Fibroblast of peridontal ligament (primary cell): ENCODE measurements at regions not wholly inside any gene's neighbourhood (a gene's known extent, or its start where the extent isn't known, plus 50 kb on each side); places are given as distances from the start of the nearest gene placed in this dataset.
"Not testable (repeated sequence)": the region's sequence is repeated elsewhere in the genome, so short reads cannot be mapped to it uniquely, and the experiment has no call there.

Experiments
- DNase-seq: peaks from one replicate; pipeline ENCODE4 v3.0.0-alpha.2; 2010; ENCODE audit errors: extremely low read depth

DNA sequence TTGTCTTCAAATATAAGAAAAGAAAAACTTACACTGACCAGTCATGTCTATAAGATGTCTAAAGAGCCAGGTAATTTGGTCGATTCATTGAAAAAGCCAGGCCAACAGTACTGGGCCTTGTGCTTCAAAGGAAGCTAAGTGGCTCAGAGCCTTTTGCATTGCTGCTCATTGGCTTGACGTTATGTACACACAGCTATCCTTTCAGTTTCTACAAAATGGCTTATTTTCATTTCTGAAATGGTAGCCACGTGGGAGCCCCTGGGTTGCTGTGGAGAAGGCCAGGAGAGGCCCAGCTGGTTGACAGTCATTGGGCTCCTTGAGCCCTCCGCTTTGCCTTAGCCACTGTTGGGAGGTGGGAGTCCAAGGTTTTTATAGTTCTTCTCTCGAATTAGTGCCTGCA is 199.1 kb upstream of the CXorf66 start:
- no peak for DNase-seq

DNA sequence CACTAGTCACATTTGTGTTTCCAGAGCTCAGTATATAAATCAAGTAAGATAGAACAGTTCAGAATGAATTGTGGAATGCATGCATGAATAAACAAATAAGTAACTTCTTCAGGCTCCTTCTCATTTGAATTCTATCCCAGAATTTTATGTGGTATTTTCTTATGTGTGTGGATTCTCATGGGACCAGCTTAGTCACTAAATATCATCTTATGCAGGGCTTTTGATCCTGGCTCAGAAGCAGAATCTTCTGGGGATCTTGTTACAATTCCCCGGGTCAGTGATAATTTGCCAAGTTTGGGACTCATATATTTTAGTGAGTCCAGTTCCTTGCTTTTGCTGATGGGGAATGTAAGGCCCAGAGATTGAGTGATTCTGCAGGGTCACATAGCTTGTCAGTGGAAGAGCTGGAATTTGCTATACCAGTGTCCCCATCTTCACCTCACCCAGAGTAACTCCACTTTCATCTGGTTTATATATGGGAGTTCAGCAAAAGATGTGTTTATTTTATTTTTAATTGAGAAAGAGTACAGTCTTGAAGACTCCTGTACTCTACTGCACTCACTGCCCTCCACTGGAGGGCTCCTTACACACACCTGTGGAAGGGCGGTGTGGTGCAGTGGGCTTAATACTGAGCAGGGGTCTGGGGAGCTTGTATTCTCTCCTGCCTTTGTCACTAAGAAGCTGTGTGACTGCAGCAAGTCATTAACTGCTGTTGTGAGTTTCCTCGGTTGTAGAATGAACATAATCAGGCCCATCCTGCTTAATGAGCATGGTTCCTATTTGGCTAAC is 198.2 kb upstream of the CXorf66 start:
- DNase-seq = peak; percentile 43

DNA sequence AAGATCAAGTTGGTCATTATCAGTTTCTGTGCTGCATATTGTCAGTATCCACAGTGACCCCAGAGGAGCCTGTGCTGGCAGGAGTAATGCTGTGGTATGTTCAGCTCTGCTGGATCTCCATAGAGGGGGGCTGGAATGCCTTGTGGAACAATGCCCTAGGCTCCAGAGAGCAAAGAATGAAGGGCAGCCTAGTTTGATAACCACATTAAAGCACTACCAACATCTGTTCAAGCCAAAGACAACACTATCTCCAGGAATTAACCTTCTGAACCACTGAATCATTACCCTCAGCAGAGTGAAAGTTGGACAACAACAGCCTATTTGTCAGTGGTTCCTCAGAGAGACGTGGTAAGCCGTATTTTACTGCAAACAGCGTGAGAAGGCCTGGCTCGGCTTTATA is 192.3 kb upstream of the CXorf66 start:
- DNase-seq = peak; percentile 51

DNA sequence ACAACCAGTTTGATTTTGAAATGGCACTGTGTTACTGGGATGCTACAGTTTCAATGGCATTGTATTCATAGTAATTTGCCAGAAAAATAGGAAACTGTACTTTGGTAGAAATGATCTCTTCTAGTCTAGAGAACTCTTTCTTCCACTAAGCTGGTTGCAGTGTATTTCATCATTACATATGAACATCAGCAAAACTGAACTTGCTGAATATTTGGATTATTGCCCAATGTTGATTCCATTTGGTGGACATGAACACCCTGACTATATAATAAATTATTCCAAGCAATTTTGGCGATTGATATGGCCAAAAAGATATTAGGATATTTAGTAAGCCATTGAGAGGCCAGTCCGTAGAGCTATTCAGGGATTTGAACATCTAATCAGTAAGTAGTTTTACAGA is 191.8 kb upstream of the CXorf66 start:
- no peak for DNase-seq

DNA sequence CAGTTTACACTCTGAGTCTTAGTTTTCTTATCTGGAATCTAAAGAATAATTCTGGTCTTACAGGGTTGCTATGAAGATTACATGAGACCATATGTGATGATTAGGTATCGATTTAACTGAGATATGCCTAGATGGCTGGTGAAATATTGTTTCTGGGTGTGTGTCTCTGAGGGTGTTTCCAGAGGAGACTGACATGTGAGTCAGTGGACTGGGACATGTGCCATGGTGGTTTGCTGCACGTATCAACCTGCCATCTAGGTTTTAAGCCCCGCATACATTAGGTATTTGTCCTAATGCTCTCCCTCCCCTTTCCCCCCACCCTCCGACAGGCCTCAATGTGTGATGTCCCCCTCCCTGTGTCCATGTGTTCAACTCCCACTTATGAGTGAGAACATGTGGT is 186.0 kb upstream of the CXorf66 start:
- DNase-seq = no peak

DNA sequence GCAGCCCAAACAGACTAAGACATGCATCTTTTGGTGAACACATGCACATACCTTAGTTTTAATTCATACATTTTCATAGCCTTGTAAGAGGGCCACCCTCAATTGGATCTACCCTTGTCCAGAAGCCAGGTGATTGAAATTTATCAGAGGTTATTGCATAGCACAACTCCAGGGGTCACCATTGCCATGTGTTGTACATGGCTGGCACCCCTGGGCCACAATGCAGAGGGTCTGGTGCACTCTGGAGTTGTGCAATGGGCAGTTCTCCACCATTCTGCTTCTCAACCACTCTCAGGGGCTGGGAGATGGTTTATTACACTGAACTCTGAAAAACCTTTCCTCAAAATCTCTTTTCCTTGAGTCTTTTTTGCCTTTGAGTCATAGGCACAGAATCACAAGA is 184.4 kb upstream of the CXorf66 start:
- no peak for DNase-seq

DNA sequence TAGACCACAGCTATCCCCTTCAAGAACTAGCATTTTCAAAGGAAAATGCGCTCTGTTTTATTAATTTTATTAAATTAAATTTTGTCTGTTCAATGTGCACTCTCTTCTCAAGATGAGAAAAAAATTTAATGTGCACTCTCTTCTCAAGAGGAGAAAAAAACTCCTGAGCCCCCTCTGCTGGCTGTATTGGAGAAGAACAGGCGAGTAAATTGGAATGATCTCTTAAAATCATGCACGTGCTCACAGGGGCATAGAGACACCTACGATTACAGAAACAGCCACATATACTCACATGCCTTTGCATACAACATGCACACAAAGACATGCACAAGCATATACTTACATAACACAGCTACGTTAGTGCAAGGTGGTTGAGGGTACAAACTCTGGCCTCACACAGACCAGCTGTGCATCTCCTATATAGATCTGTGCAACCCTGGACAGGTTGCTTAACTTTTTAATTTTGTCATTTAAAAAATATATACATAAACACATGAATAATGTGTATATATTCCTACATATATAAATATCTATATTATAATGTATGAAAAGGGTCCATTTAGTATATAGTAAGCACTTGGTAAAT is 176.2 kb upstream of the CXorf66 start:
- peak; percentile 21 for DNase-seq

DNA sequence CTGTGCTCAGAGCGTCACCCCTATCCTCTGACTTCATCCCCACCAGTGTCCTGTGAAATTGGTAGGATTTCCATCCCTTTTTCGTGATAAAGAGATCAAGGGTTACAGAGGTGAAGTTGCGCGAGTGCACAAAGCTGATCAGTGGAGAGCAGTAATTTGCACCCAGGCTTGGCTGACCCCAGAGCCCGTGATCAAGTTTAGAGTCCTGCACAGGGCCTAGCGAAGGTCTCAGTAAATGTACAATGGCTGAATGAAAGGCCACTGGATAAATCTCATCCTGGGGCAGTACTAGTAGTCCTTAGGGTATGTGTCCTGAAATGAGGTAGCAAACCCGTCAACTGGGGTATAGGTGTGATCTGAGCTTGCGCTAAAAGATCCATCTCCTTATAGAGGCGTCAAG is 173.2 kb upstream of the CXorf66 start:
- not testable (repeated sequence) for DNase-seq

DNA sequence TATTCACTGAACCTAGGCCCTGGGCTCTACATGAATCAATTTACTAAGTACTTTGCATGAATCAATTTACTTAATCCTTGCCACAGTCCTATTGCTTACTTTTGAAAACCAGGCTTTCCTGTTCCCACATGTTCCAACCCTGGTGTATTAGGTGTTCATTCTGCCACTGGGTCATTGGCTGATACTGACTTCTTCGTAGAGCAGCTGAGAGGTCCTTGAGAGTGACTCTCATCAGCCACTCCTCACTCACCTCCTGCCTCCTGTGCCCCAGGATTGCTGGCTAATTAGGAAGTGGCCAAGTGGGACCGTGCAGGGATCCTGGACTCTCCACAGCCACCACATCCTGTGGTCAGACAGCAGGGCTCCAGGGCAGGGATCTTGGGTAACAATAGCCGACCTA is 172.7 kb upstream of the CXorf66 start:
- DNase-seq = not testable (repeated sequence)

DNA sequence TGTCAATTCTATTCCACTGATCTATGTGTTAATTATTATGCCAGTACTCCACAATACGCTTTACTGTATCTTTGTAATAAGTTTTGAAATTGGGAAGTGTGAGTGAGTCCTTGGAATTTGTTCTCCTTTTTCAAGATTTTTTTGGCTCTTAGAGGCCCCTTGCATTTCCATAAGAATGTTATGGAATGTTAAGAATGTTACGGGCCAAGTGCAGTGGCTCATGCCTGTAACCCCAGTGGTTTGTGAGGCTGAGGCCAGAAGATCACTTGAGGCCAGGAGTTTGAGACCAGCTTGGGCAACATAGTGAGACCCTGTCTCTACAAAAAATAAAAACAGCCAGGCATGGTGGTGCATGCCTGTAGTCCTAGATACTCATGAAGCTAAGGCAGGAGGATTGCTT is 167.6 kb upstream of the CXorf66 start:
- DNase-seq = no peak

DNA sequence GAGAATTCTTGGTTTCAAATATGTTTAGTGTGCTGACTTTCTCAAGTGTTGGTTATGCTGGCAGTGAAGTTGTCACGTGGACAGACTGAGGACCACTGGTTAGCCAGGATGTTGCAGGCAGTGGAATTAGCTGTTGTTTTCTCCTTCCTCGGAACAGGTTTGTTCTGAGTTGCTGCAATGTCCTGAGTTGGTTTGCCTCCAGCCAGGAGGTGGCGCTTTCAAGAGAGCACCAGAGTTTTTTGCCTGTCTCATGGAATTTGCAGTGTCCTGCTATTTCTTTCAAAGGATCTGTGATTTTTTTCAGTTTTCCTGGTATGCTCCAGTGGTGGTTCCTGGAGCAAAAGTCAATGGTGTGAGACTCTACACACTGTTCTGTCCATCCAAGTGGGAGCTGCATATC is 158.1 kb upstream of the CXorf66 start:
- no peak for DNase-seq

DNA sequence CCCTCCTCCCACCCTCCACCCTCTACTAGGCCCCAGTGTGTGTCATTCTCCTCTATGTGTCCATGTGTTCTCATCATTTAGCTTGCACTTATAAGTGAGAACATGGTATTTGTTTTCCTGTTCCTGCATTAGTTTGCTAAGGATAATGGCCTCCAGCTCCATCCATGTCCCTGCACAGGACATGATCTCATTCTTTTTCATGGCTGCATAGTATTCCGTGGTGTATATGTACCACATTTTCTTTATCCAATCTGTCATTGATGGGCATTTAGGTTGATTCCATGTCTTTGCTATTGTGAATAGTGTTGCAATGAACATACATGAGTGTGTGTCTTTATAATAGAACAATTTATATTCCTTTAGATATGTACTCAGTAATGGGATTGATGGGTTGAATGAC is 148.7 kb upstream of the CXorf66 start:
- not testable (repeated sequence) for DNase-seq

DNA sequence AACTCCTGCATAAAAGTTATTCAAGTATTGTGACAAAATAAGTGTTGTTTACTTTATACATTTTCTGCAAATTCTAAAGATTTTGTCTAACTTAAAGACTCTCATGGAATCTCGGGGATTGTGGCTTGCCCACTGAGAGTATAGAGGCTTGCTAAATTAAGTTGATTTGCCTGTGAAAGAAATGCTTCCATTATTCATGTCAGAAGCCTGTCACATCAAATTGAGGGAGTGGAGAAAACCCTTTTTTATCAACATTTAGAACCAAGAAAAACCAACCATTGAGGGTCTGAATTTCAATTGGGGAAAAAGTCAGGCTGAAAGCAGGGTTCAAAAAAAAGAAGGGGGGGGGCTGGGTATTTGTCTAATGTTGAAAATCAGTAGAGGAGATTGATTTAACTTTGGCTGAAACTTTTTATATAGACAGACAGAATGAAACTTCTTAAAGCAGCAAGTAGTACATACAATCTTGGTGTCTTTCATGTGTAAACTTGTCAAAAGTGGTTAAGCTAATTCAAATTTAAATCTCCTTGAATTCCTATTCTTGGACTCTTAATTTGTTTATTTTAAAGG is 144.8 kb upstream of the CXorf66 start:
- DNase-seq = no peak

DNA sequence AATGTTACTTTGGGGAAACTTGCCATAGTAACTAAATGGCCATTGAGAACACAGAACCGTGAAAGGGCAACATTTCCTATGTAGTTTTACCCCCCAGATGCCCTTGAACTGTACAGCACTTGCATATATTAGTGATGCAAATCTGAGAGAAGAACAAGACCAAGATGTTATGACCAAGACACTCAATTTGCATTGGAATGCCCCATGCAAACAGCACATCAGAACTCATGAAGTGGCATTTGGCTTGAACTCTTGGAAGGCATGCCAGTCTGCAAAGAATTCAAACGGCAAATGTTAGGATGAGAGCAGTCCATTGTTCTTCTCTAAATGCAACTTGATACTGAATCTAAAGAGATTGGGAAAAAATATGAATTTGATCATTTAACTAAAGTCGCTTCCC is 139.4 kb upstream of the CXorf66 start:
- no peak for DNase-seq

DNA sequence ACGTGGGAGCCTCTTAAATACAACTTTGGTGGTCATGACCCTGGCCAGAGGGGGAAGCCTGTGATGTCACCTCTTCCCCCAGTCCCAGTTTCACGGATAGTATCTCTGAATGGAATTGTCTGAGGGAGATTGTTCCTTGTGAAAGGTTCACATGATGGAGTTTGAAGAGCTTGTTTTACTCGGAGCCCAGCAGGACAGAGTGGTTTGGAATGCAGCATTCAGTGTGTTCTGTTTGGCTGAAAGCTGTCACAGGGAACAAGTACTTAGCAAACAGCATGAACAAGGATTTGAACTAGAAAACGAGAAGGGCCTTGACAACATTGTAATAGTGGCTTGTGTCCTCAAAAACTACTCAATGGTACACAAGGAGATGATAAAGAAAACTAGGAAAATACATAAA is 133.9 kb upstream of the CXorf66 start:
- DNase-seq = no peak

DNA sequence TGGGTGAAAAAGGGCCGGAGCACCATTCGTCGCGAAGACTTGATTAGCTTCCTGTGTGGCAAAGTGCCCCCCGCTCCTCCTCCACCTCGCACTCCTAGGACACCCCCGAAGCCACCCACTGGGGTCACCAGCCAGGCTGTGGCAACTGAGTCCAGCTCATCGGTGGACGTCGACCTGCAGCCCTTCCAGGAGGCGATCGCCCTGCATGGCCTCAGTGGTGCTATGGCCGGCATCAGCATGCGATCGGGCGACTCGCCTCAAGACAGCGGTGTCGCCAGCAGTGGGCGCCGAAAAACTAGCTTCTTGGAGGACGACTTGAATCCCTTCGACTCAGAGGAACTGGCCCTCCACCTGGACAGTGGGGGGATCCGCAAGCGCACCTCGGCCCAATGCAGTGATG is 126.8 kb upstream of the CXorf66 start:
- DNase-seq = no peak

DNA sequence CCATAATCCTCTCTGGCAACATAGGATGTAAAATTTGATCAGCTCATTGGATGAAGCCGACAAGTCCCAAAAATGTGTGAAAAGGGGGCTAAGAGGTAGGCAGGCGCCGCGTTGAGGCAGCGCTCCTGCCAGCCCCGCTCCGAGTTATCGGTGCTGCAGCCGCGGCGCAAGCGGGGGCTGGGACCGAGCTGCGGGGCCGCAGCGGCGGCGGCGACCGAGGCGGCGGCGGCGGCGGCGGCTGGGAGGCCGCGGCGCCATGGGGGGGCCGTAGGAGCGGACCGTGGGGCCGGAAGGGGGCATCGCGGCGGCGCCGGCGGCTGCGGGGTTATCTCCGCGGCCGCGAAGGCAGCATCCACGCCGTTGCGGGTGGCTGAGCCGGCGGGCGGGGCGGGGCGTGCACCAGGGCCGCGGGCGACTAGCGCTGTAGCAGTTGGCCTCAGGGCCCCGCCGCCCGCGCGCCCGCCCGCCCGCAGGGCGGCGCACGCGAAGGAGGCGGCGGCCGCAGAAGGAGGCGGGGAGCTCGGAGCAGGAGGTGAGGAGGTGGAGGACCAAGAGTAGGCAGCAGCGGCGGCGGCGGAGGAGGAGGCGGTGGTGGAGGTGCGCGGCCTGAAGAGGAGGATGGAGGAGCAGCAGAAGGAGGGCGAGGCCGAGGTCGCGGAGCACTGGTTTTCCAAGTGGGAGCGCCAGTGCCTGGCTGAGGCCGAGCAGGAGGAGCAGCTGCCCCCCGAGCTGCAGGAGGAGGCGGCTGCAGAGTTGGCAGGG is 126.0 kb upstream of the CXorf66 start:
- DNase-seq = no peak

DNA sequence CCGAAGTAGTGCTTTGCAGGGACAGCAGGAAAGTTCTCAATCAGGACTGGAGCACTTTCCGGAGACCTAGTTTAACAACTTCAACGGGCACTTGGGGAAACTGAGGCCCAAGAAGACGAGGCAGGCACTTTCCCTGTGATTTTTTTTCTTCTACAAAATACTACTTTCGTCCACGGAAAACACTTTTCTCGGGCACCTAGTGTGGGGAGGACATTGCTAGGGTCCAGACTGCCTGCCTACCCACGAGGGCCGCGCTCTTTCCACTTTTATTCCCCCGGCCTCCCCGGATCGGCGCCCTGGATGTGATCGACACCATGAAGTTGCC is 125.4 kb upstream of the CXorf66 start:
- DNase-seq = no peak

DNA sequence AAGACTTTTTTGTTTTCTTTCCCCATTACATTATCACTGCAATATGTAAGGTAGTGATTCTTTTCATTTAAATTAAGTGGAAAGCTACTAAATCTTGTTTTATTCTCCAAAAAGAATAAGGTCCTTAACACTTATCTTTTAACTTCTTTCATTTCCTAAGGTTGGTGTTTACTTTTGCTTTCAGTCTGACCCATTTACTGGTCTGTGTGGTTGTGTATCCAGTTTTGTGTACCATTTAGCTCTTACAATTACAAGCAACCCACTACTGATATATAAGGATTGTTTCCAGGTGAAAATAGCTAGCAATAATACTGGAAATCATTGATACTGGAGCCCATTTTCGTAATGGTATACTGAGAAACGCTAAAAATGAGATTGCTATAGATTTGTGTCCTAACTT is 123.1 kb upstream of the CXorf66 start:
- no peak for DNase-seq

DNA sequence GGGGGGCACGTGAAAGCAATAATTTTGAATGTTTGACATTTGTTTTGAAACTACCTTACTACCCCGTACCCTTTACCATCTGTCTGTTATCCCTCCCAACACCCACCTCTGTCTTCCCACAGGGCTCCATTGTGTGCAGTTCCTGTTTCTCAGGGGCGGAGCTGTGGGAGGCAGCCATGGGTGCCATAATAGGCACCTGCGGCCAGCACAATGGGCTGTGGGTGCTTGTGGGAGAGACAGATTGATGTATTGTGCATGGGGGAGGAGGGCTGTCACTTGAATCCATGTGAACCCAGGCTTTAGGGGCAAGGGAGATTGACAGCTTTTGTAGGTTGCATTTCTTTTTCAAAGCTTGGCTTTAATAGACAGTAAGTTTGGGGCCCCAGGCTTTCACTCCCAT is 122.6 kb upstream of the CXorf66 start:
- DNase-seq = no peak

DNA sequence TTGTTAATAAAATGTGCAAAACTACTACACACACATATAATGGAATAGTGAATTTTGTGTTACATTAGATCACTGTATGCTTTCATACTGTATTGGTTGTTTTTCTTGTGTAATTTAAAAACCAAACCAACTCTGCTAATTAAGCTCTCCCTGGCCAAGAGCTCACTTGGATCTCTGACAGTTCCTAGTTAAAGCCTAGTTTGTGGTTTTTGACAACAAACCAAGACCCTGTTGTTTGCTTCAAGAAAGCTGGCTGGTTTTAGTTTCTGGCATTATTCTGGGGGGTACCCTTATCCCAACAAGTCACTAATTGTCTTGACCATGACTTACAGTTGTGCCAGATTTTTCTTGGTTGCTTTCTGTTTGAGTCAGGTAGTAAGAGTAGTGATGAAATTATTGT is 121.4 kb upstream of the CXorf66 start:
- DNase-seq = no peak

DNA sequence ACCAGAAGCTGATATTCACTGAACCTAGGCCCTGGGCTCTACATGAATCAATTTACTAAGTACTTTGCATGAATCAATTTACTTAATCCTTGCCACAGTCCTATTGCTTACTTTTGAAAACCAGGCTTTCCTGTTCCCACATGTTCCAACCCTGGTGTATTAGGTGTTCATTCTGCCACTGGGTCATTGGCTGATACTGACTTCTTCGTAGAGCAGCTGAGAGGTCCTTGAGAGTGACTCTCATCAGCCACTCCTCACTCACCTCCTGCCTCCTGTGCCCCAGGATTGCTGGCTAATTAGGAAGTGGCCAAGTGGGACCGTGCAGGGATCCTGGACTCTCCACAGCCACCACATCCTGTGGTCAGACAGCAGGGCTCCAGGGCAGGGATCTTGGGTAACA is 109.5 kb upstream of the CXorf66 start:
- not testable (repeated sequence) for DNase-seq

DNA sequence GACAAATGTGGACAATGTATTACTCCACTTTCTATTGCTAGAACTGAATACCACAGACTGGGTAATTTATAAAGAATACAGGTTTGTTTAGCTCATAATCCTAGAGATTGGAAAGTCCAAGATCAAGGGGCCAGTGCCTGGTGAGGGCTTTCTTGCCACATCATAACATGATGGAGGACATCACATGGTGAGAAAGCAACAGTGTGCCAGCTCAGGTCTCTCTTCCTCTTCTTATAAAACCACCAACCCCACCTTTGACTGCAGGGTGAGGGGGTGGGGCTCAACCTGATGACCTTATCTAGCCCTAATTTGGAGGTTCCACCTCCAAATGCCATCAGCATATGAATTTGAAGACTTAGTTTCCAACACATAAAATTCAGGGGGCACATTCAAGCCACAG is 105.7 kb upstream of the CXorf66 start:
- no peak for DNase-seq
